HG02678 (cell line): ENCODE measurements at regions not wholly inside any gene's neighbourhood (a gene's known extent, or its start where the extent isn't known, plus 50 kb on each side); places are given as distances from the start of the nearest gene placed in this dataset.
A peak's percentile ranks its signal among the peaks of the same experiment; 100 is the strongest.

ENCODE experiments used
- ATAC-seq: cut with Tn5 transposase; IDR thresholded peaks from one replicate; pipeline ENCODE4 v1.9.1; 2021; ENCODE audit warnings: mild to moderate bottlenecking, moderate library complexity; ENCODE audit not compliant: unreplicated experiment

GRCh38 chr4:58711039-58711438, 1600.9 kb upstream of the IGFBP7 start:
- ATAC-seq = no peak

DNA sequence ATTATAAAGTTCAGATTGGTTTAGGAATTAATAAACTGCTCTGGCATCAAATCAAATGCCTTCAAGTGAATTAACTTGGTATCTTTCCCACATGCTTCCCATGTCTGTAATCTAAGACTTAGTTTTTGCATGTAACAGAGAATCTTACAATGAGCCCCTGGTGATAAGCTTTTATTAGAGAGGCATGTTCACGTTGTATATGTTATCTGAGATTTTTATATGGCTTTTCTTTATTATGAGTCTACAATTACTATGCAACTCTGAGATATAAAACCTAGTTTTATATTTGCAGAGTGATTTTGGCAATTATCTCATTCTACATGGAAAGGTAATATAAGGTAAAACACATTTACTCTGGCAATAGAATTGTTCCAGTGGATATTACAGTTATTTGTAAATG, 1578.4 kb upstream of the IGFBP7 start:
- no peak for ATAC-seq

DNA sequence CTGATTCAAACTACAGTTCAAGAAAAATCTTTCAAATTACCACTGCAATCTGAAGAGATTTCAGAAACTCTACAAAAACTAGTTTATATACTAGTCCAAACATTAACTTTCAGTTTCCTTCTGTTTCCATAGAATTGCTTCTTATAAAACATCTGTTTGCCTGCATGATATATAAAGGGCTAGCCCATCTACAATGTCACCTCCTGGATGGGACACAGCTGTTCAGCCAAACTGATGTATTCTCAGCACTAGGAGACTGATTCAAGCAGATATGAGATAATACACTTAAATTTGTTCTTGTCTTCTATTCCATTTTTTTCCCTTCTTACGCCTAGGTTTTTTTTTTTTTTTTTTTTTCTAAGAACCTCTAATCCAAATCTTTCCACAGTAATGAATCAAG, 1569.7 kb upstream of the IGFBP7 start:
- no peak for ATAC-seq

DNA sequence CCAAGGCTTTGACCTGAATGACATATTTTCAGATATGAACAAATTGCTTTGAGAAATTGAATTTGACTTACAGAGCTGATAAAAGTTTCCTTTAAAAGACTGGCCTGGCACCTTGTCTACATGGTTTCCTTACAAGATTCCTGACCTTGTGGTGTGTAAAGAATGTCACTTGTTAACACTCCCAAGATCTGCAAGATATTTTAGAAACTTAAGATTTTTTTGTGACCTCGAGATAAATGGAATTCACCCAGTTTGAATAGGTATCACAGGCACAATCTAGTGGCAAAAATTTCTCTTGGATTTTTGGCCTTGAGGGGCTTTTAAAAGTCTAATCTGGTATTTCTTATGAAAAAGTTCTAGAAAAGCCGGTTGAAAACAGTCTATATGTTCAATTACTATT, 1568.9 kb upstream of the IGFBP7 start:
- ATAC-seq = no peak

GRCh38 chr4:58669783-58670182, 1559.6 kb upstream of the IGFBP7 start:
- no peak for ATAC-seq

- ATAC-seq = no peak
Measured at GRCh38 chr4:58665649-58666048, 1555.5 kb upstream of the IGFBP7 start.

- ATAC-seq = no peak
Measured at GRCh38 chr4:58658701-58659100, 1548.5 kb upstream of the IGFBP7 start.

- ATAC-seq = no peak
Measured at GRCh38 chr4:58653251-58653650, 1543.1 kb upstream of the IGFBP7 start.

- no peak for ATAC-seq
Measured at GRCh38 chr4:58649226-58649625, 1539.0 kb upstream of the IGFBP7 start.

DNA sequence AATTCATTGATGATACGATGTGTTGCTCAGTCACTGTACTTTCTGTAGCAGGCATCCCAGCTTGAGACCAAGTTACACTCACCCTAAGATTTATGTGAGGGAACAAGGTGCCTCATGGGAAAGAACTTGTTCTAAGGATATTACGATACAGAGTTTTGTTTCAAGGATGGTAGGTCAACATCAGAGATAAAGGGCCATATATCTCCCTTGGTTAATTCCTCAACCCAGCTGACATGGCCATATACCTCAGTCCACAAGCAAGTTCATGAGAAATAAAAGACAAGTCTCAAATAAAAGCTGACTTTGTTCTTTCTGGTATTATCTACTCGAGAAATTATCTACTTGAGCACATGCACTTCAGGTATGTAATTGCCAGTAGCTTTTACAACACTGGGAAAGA, 1535.9 kb upstream of the IGFBP7 start:
- ATAC-seq = no peak

DNA sequence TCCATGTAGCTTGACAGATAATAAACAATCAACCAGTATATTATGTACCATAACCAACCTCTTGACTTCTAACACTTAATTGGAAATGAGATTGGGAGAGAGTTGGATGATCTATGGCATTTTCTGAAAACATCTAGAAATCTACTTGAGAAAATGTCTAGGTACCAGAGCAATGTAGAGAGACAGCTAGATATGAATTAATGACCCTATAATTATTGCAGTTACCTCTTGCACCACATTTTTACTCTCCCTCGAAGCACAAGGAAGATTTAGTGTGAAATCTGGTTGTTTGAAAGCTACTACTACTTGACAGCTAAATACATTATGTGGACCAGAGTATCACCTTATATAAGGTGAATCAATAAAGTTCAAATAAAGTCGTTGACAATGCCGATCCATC, 1534.4 kb upstream of the IGFBP7 start:
- no peak for ATAC-seq

- ATAC-seq = no peak
Measured at GRCh38 chr4:58636381-58636780, 1526.2 kb upstream of the IGFBP7 start.

- ATAC-seq = no peak
Measured at GRCh38 chr4:58617226-58617625, 1507.0 kb upstream of the IGFBP7 start.

DNA sequence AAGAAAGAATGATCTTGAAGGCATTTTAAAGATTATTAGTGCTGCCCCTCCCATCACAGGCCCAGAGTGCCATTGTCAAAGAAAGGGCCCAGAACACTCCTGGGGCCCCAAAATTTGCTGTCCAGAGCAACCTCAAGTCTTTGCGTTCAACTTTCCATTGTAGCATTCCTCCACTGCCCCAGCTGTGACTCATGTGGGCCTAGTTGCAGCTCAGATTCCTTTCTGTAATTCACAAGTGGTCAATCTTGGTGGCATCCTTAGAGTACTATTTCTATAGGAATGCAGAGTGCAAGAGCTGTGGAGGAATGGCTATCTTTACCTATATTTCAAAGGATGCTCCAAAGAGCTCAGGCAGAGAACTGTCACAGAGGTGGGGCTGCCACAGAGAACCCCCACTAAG, 1500.8 kb upstream of the IGFBP7 start:
- no peak for ATAC-seq

- ATAC-seq = no peak
Measured at GRCh38 chr4:58606303-58606702, 1496.1 kb upstream of the IGFBP7 start.

DNA sequence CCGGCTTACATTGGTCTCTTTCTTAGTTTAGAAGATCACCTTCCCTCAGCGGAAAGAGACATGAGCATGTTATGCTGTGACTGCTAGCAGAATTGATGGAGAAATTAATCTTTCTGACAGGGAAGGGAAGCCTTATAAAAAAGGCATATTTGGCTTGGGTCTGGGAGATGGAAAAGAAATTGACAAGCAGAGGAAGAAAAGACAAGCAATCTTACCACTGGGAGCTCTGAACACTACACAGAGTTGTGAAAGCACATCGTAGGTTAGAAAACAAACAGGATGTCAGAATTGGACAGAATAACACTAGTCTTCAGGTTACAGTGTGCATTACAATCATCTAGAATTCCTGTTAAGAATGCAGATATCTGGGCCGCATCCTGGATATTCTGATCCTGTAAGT, 1493.8 kb upstream of the IGFBP7 start:
- ATAC-seq = no peak

- ATAC-seq = no peak
Measured at GRCh38 chr4:58602731-58603359, 1492.7 kb upstream of the IGFBP7 start.

- ATAC-seq = peak; percentile 51
Measured at GRCh38 chr4:58602022-58602421, 1491.8 kb upstream of the IGFBP7 start.

DNA sequence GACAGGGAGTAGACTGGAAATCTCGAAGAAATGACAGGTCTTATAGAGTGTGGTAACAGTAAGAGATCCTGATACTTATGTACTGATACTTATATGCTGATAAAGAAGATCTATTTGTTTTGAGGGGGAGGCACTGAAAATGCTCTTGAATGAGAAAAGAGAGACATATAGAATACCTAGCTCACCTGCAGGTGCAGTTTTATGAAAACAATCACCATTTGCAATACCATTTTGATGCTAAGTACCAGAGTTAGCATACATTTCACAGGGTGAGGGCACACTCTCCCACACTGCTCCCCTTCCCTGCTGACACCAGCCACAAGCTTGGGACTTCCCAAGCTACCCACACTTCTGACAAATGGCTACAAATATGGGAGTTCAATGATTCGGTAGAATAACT, 1490.1 kb upstream of the IGFBP7 start:
- ATAC-seq = no peak

- peak; percentile 77 for ATAC-seq
Measured at GRCh38 chr4:58590722-58591121, 1480.5 kb upstream of the IGFBP7 start.

- no peak for ATAC-seq
Measured at GRCh38 chr4:58587856-58588255, 1477.7 kb upstream of the IGFBP7 start.

GRCh38 chr4:58566260-58566659, 1456.1 kb upstream of the IGFBP7 start:
- no peak for ATAC-seq

DNA sequence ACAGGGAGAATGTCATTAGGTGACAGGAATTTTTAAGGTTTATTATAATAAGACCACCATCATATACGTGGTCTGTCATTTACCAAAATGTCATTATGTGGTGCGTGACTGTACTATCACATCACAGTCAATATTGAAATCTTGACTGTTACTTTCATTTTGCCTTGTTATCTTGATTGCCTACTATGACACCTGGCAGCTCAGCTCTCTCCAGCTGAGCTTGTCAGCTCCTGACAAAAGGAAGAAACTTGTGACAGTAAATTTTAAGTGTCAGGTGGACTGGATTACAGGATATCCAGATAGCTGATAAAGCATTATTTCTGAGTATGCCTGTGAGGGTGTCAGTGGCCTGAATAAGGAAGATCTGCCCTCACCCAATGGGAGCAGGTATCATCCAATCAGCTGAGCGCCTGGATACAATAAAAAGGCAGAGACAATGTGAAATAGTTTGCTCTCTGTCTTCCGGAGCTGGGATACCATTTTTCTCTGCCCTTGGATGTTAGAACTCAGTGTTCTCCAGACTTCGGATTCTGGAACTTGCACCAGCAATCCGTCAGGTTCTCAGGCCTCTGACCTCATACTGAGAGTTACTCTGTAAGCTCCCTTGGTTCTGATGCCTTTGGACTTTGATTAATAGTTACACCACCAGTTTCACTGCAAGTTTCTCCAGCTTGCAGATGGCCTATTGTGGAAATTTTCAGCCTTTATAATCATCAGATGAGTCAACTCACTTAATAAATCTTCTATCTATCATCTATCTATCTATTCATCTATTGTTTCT, 1454.7 kb upstream of the IGFBP7 start:
- ATAC-seq = no peak
